PC-3 (cell line): ENCODE measurements at regions not wholly inside any gene's neighbourhood (a gene's known extent, or its start where the extent isn't known, plus 50 kb on each side); places are given as distances from the start of the nearest gene placed in this dataset.
"Not testable (repeated sequence)": the region's sequence is repeated elsewhere in the genome, so short reads cannot be mapped to it uniquely, and the experiment has no call there.

Experiments used
- ATAC-seq: fragments of 200-7000 bp; cut with Tn5 transposase; 2 replicates; pipeline ENCODE4 v1.9.1; 2020; ENCODE audit warnings: mild to moderate bottlenecking, moderate library complexity
- BruUV-seq: library from RNA; stranded (reverse); fragments of 400-500 nt; replicated peaks from 2 replicates; lab custom pipeline; 2021; lab: Mats Ljungman, UMichigan
- CTCF ChIA-PET: fragments of 300-600 bp; sonication (Branson Sonifier 250); formaldehyde crosslinking; loops from one replicate; lab custom pipeline; 2022; ENCODE audit warnings: antibody characterized with exemption; lab: Charles Lee
- POLR2A ChIA-PET: fragments of 300-600 bp; sonication (Branson Sonifier 250); formaldehyde crosslinking; loops from one replicate; lab custom pipeline; 2022; ENCODE audit warnings: antibody characterized with exemption; ENCODE audit not compliant: unreplicated experiment; lab: Charles Lee
- DNase-seq: peaks from one replicate; pipeline ENCODE4 v3.0.0-alpha.2; 2015
- H2AFZ ChIP-seq: fragments of 300-600 bp; sonication (generic); 2 replicates; pipeline ENCODE4 v1.6.0; 2016; ENCODE audit warnings: antibody characterized with exemption, low read length
- H3F3A ChIP-seq: fragments of 300-600 bp; sonication (generic); one replicate; pipeline ENCODE4 v1.6.0; 2017; ENCODE audit warnings: antibody characterized with exemption, low read length, control low read depth, mild to moderate bottlenecking; ENCODE audit not compliant: unreplicated experiment
- H3K27ac ChIP-seq: fragments of 300-600 bp; sonication (generic); 2 replicates; pipeline ENCODE4 v1.5.1; 2016; ENCODE audit warnings: mild to moderate bottlenecking, low read length
- H3K27me3 ChIP-seq: fragments of 300-600 bp; sonication (generic); 2 replicates; pipeline ENCODE4 v1.6.1; 2016; ENCODE audit warnings: low read length, mixed read lengths
- H3K36me3 ChIP-seq: fragments of 300-600 bp; sonication (generic); 2 replicates; pipeline ENCODE4 v1.6.1; 2016; ENCODE audit warnings: low read depth, mixed run types, low read length, mixed read lengths
- H3K4me1 ChIP-seq: fragments of 300-600 bp; sonication (generic); 2 replicates; pipeline ENCODE4 v1.5.1; 2016; ENCODE audit warnings: low read length; ENCODE audit not compliant: insufficient read depth
- H3K4me2 ChIP-seq: fragments of 300-600 bp; sonication (generic); 2 replicates; pipeline ENCODE4 v1.6.0; 2016; ENCODE audit warnings: low read length
- H3K4me3 ChIP-seq: fragments of 300-600 bp; sonication (generic); 2 replicates; pipeline ENCODE4 v1.5.1; 2016; ENCODE audit warnings: mild to moderate bottlenecking, low read length, mixed read lengths
- H3K79me2 ChIP-seq: fragments of 300-600 bp; sonication (generic); 2 replicates; pipeline ENCODE4 v1.6.1; 2017; ENCODE audit warnings: low read length, mixed read lengths
- H3K9ac ChIP-seq: fragments of 300-600 bp; sonication (generic); 2 replicates; pipeline ENCODE4 v1.6.0; 2016; ENCODE audit warnings: mild to moderate bottlenecking, low read length
- H3K9me2 ChIP-seq: fragments of 300-600 bp; sonication (generic); replicated peaks from 2 replicates; pipeline ENCODE4 v1.6.1; 2016; ENCODE audit warnings: mixed run types, low read length, mixed read lengths
- H3K9me3 ChIP-seq: fragments of 300-600 bp; sonication (generic); 2 replicates; pipeline ENCODE4 v1.6.1; 2016; ENCODE audit warnings: low read length, mixed read lengths
- H4K20me1 ChIP-seq: fragments of 300-600 bp; sonication (generic); 2 replicates; pipeline ENCODE4 v1.6.1; 2016; ENCODE audit warnings: low read length, mixed read lengths
- EZH2 ChIP-seq: fragments of 300-600 bp; sonication (generic); IDR thresholded peaks from one replicate; pipeline ENCODE4 v1.6.1; 2017; ENCODE audit warnings: antibody characterized with exemption, mild to moderate bottlenecking, low read length; ENCODE audit not compliant: unreplicated experiment
- EZH2phosphoT487 ChIP-seq: fragments of 300-600 bp; sonication (generic); IDR thresholded peaks from 2 replicates; pipeline ENCODE4 v1.6.1; 2018; ENCODE audit warnings: mild to moderate bottlenecking, antibody characterized with exemption, low read length, borderline replicate concordance
- intact Hi-C: fragments of 100-400 bp; cut with micrococcal nuclease; formaldehyde crosslinking; loops from 2 replicates; pipeline ENCODE4 v1.9.0; 2023
- TF ChIP-seq, protein P1 (sequence below): fragments of 300-600 bp; sonication (generic); conservative IDR thresholded peaks from 2 replicates; pipeline ENCODE4 v1.5.1; 2017; ENCODE audit warnings: antibody characterized with exemption, low read depth, mild to moderate bottlenecking, low read length

GRCh38 chr18:60915160-60915559 lies 418.1 kb upstream of the CDH20 start:
- no peaks in the 10 kb centered on the region for H3K4me1 ChIP-seq
- intact Hi-C loops = no loop called here
- no peak for ATAC-seq
- no peak overlapping the region for H3K4me3 ChIP-seq
- H3K79me2 ChIP-seq = no peaks in the 10 kb centered on the region
- ChIA-PET POLR2A (no interaction called here), CTCF (no interaction called here)
- H3K36me3 ChIP-seq = no peaks in the 10 kb centered on the region
- no peak overlapping the region for H3K27ac ChIP-seq
- DNase-seq = no peak
- no peaks in the 10 kb centered on the region for H3K9me2 ChIP-seq
- H2AFZ ChIP-seq = no peak overlapping the region
- no peaks in the 10 kb centered on the region for H3K9me3 ChIP-seq
- peaks cover 15% of the 10 kb centered on the region for H3K27me3 ChIP-seq
- H3F3A ChIP-seq = no peaks in the 10 kb centered on the region
- BruUV-seq = no TSS peak
- H3K4me2 ChIP-seq = no peak overlapping the region
- H4K20me1 ChIP-seq = no peaks in the 10 kb centered on the region
- TF ChIP-seq, protein P1, sequence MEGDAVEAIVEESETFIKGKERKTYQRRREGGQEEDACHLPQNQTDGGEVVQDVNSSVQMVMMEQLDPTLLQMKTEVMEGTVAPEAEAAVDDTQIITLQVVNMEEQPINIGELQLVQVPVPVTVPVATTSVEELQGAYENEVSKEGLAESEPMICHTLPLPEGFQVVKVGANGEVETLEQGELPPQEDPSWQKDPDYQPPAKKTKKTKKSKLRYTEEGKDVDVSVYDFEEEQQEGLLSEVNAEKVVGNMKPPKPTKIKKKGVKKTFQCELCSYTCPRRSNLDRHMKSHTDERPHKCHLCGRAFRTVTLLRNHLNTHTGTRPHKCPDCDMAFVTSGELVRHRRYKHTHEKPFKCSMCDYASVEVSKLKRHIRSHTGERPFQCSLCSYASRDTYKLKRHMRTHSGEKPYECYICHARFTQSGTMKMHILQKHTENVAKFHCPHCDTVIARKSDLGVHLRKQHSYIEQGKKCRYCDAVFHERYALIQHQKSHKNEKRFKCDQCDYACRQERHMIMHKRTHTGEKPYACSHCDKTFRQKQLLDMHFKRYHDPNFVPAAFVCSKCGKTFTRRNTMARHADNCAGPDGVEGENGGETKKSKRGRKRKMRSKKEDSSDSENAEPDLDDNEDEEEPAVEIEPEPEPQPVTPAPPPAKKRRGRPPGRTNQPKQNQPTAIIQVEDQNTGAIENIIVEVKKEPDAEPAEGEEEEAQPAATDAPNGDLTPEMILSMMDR = no peak
- no peak for TF ChIP-seq EZH2
- TF ChIP-seq EZH2phosphoT487 = no peak
- no peak overlapping the region for H3K9ac ChIP-seq

- H3K27me3 ChIP-seq = peaks cover 33% of the 10 kb centered on the region
- H3K9me3 ChIP-seq, intact Hi-C loops, H3K9me2 ChIP-seq, CTCF ChIA-PET, H3K79me2 ChIP-seq, H4K20me1 ChIP-seq, H2AFZ ChIP-seq, POLR2A ChIA-PET, H3K36me3 ChIP-seq, H3K9ac ChIP-seq, ATAC-seq, H3K27ac ChIP-seq, BruUV-seq, H3K4me1 ChIP-seq, H3F3A ChIP-seq, DNase-seq, H3K4me3 ChIP-seq, H3K4me2 ChIP-seq: not testable (repeated sequence)
Observed at GRCh38 chr18:60918862-60919261, 414.4 kb upstream of the CDH20 start.

- Histone ChIP-seq H3K36me3 (no peaks in the 10 kb centered on the region), H3K9me3 (no peaks in the 10 kb centered on the region), H3F3A (no peaks in the 10 kb centered on the region), H3K9me2 (no peaks in the 10 kb centered on the region), H3K9ac (no peak overlapping the region), H3K4me1 (no peaks in the 10 kb centered on the region), H3K4me2 (no peak overlapping the region), H3K79me2 (no peaks in the 10 kb centered on the region), H3K4me3 (no peak overlapping the region), H3K27me3 (peaks cover 43% of the 10 kb centered on the region), H3K27ac (no peak overlapping the region), H2AFZ (no peak overlapping the region), H4K20me1 (no peaks in the 10 kb centered on the region)
- CTCF ChIA-PET = no interaction called here
- BruUV-seq = no TSS peak
- no peak for TF ChIP-seq EZH2
- TF ChIP-seq, protein P1 = no peak
- TF ChIP-seq EZH2phosphoT487 = no peak
- no peak for ATAC-seq
- intact Hi-C loops = no loop called here
- DNase-seq = no peak
- POLR2A ChIA-PET = no interaction called here
Observed at GRCh38 chr18:60925892-60926291, 407.3 kb upstream of the CDH20 start.
